ENCODE measurements at regions not wholly inside any gene's neighbourhood (a gene's known extent, or its start where the extent isn't known, plus 50 kb on each side); places are given as distances from the start of the nearest gene placed in this dataset.

DNA sequence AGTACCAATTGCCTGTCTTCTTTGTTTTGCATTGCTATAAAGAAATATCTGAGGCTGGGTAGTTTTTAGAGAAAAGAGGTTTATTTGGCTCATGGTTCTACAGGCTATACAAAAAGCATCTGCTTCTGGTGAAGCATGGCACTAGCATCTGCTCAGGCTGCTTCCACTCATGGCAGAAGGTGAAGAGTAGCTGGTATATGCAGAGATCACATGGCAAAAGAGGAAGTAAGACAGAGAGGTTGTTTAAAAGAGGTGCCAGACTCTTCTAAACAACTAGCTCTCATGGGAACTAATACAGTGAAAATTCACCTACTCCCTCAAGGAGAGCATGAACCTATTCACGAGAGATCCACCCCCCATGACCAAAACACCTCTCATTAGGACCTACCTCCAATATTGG is 56.7 kb upstream of the GUCA2B start:
- no peak for DNase-seq (ENCODE audit: low read depth, low spot score)
- no peaks in the 10 kb centered on the region for H3K4me1 ChIP-seq (ENCODE audit: insufficient read depth, insufficient read length)

DNA sequence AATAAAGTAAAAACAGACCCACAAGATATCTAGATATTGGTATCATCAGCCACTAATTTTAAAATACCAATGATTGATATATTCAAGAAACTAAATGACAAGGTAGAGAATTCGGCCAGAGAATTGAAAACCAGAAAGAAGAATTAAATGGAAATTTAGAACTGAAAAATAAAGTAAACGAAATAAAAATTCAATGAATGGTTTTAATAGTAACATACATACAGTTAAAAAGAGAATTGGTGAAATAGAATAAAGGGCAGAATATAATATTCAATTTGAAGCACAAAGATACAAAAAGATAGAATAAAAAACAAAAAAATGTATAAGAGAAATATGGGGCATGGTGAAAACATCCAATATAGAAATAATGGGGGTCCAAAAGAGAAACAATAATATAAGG is 64.0 kb upstream of the GUCA2B start:
- Histone ChIP-seq H3K9me3 (ENCODE audit: insufficient read depth, low read length) (peaks cover 29% of the 10 kb centered on the region), H3K4me1 (ENCODE audit: insufficient read depth, insufficient read length) (no peaks in the 10 kb centered on the region), H3K9ac (ENCODE audit: insufficient read length, low read depth) (no peak overlapping the region), H3K27me3 (ENCODE audit: insufficient read depth, insufficient read length) (no peaks in the 10 kb centered on the region), H3K4me3 (ENCODE audit: insufficient read length, low read depth) (no peak overlapping the region), H3K36me3 (ENCODE audit: insufficient read depth, insufficient read length, low read length) (no peaks in the 10 kb centered on the region)
- DNase-seq (ENCODE audit: low read depth, low spot score), result no peak
- TF ChIP-seq YY1 (IDR thresholded peaks at IDR 0.05; ENCODE audit: insufficient read depth, insufficient read length) (no peak), SUZ12 (IDR thresholded peaks at IDR 0.05; ENCODE audit: extremely low read depth, insufficient read depth, insufficient read length) (no peak), ZNF274 (IDR thresholded peaks at IDR 0.05; ENCODE audit: low read depth, low read length) (no peak)

More for the DNA sequence above, 56.7 kb upstream of the GUCA2B start:
- TF ChIP-seq SUZ12 (IDR thresholded peaks at IDR 0.05; ENCODE audit: extremely low read depth, insufficient read depth, insufficient read length) (no peak), YY1 (IDR thresholded peaks at IDR 0.05; ENCODE audit: insufficient read depth, insufficient read length) (no peak), ZNF274 (IDR thresholded peaks at IDR 0.05; ENCODE audit: low read depth, low read length) (no peak)
- no peaks in the 10 kb centered on the region for H3K36me3 ChIP-seq (ENCODE audit: insufficient read depth, insufficient read length, low read length)
- peaks cover 10% of the 10 kb centered on the region for H3K9me3 ChIP-seq (ENCODE audit: insufficient read depth, low read length)
- no peak overlapping the region for H3K4me3 ChIP-seq (ENCODE audit: insufficient read length, low read depth)
- H3K27me3 ChIP-seq (ENCODE audit: insufficient read depth, insufficient read length), result no peaks in the 10 kb centered on the region
- no peak overlapping the region for H3K9ac ChIP-seq (ENCODE audit: insufficient read length, low read depth)

DNA sequence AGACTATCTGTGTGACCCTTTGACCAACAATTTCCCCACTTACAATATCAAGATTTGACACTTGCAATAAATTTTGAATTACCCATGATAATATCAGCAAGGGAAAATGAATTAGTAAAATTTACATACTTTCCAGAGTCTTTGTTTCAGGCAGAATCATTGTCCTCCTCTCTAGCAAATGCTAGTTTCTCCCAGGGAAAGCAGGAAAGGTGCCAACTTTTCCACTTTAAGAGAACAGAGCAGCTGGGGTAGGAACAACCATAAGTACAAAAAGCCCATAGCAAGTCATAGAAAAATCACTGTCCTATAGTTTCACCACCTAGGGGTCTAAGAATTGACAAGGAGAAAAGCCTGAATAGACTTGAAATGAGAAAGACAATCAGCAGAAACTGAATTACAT is 67.1 kb upstream of the GUCA2B start:
- TF ChIP-seq YY1 (IDR thresholded peaks at IDR 0.05; ENCODE audit: insufficient read depth, insufficient read length) (no peak), SUZ12 (IDR thresholded peaks at IDR 0.05; ENCODE audit: extremely low read depth, insufficient read depth, insufficient read length) (no peak), ZNF274 (IDR thresholded peaks at IDR 0.05; ENCODE audit: low read depth, low read length) (no peak)
- peaks cover 19% of the 10 kb centered on the region for H3K9me3 ChIP-seq (ENCODE audit: insufficient read depth, low read length)
- DNase-seq (ENCODE audit: low read depth, low spot score), result no peak
- H3K9ac ChIP-seq (ENCODE audit: insufficient read length, low read depth), result no peak overlapping the region
- peaks cover 4% of the 10 kb centered on the region for H3K4me1 ChIP-seq (ENCODE audit: insufficient read depth, insufficient read length)
- H3K27me3 ChIP-seq (ENCODE audit: insufficient read depth, insufficient read length), result no peaks in the 10 kb centered on the region
- H3K36me3 ChIP-seq (ENCODE audit: insufficient read depth, insufficient read length, low read length), result no peaks in the 10 kb centered on the region
- no peak overlapping the region for H3K4me3 ChIP-seq (ENCODE audit: insufficient read length, low read depth)

DNA sequence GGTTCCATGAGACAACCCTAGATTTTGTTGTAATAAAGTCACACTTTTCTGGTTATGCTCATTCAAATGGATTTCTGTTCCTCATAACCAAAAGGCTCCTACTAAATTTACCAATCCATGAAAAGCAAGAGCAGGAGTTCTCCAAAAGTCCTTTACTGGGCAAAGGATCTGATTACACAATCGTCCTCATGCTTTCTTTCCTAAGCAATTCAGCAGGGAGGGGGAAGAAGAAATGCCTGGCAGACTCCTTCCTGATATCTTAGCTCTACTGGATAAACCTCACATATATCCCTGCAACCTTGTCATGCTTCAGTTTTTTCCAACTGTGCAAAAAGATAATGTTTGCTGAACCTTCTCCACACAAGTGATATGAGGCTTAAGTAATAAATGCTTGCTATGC is 67.6 kb upstream of the GUCA2B start:
- Histone ChIP-seq H3K9ac (ENCODE audit: insufficient read length, low read depth) (no peak overlapping the region), H3K4me1 (ENCODE audit: insufficient read depth, insufficient read length) (peaks cover 4% of the 10 kb centered on the region), H3K4me3 (ENCODE audit: insufficient read length, low read depth) (no peak overlapping the region), H3K27me3 (ENCODE audit: insufficient read depth, insufficient read length) (no peaks in the 10 kb centered on the region), H3K9me3 (ENCODE audit: insufficient read depth, low read length) (peaks cover 19% of the 10 kb centered on the region), H3K36me3 (ENCODE audit: insufficient read depth, insufficient read length, low read length) (no peaks in the 10 kb centered on the region)
- DNase-seq (ENCODE audit: low read depth, low spot score), result no peak
- TF ChIP-seq YY1 (IDR thresholded peaks at IDR 0.05; ENCODE audit: insufficient read depth, insufficient read length) (no peak), SUZ12 (IDR thresholded peaks at IDR 0.05; ENCODE audit: extremely low read depth, insufficient read depth, insufficient read length) (no peak), ZNF274 (IDR thresholded peaks at IDR 0.05; ENCODE audit: low read depth, low read length) (no peak)

DNA sequence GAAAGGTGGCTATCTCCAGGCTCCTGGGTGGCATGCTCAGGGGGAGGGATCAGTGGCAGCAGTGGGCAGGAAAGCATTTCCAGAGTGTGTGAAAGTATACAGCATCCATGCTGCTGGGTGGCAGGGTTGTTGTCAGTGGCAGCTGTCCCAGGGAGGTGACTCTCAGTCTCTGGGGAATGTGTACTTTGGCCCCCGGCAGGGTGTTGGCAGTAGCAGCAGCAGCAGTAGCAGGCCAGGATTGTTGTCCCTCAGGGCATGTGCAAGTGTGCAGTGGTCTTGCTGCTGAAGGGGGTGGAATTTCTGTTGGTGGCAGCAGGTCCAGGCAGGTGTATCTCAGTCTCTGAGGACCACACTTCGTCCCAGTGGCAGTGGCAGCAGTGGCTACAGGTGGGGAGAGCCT is 71.7 kb upstream of the GUCA2B start:
- no peaks in the 10 kb centered on the region for H3K27me3 ChIP-seq (ENCODE audit: insufficient read depth, insufficient read length)
- no peak for DNase-seq (ENCODE audit: low read depth, low spot score)
- H3K4me1 ChIP-seq (ENCODE audit: insufficient read depth, insufficient read length), result peaks cover 4% of the 10 kb centered on the region
- H3K9me3 ChIP-seq (ENCODE audit: insufficient read depth, low read length), result peaks cover 10% of the 10 kb centered on the region; the same call in 1 of the 2 replicates
- no peak overlapping the region for H3K9ac ChIP-seq (ENCODE audit: insufficient read length, low read depth)
- H3K4me3 ChIP-seq (ENCODE audit: insufficient read length, low read depth), result no peak overlapping the region
- no peaks in the 10 kb centered on the region for H3K36me3 ChIP-seq (ENCODE audit: insufficient read depth, insufficient read length, low read length)
- no peak for TF ChIP-seq ZNF274 (IDR thresholded peaks at IDR 0.05; ENCODE audit: low read depth, low read length)
- no peak for TF ChIP-seq SUZ12 (IDR thresholded peaks at IDR 0.05; ENCODE audit: extremely low read depth, insufficient read depth, insufficient read length)
- no peak for TF ChIP-seq YY1 (IDR thresholded peaks at IDR 0.05; ENCODE audit: insufficient read depth, insufficient read length)

DNA sequence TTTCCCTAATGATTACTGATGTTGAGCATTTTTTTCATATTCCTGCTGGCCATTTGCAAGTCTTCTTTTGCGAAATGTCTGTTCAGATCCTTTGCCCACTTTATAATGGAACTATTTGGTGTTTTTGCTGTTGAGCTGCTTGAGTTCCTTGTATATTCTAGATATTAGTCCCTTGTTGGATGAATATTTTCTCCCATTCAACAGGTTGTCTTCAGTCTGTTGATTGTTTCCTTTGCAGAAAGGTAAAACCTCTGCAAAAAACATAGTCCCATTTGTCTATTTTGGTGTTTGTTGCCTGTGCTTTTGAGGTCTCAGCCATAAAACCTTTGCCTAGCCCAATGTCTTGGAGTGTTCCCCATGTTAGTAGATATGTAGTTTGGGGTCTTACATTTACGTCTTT is 78.0 kb upstream of the GUCA2B start:
- DNase-seq (ENCODE audit: low read depth, low spot score), result no peak
- no peaks in the 10 kb centered on the region for H3K4me1 ChIP-seq (ENCODE audit: insufficient read depth, insufficient read length)
- TF ChIP-seq ZNF274 (IDR thresholded peaks at IDR 0.05; ENCODE audit: low read depth, low read length), result no peak
- TF ChIP-seq SUZ12 (IDR thresholded peaks at IDR 0.05; ENCODE audit: extremely low read depth, insufficient read depth, insufficient read length), result no peak
- no peak for TF ChIP-seq YY1 (IDR thresholded peaks at IDR 0.05; ENCODE audit: insufficient read depth, insufficient read length)

DNA sequence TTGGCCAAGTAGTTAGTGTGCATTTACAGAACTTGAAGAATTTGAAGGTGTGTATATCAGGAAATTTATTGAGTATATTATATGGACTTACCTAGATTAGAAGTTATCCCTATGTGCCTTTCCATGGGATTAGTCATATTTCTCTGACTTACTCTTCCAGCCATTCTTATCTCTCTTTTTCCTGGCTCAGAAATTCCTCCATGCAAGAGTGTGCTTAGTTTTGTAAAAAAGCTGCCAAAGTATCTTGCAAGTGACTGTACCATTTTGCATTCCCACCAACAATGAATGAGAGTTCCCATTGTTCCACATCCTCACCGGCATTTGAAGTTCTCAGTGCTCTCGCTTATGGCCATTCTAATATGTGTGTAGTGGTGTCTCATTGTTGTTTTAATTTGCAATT is 82.2 kb upstream of the GUCA2B start:
- Histone ChIP-seq H3K4me1 (ENCODE audit: insufficient read depth, insufficient read length) (no peaks in the 10 kb centered on the region), H3K9me3 (ENCODE audit: insufficient read depth, low read length) (no peaks in the 10 kb centered on the region), H3K4me3 (ENCODE audit: insufficient read length, low read depth) (no peak overlapping the region), H3K27me3 (ENCODE audit: insufficient read depth, insufficient read length) (no peaks in the 10 kb centered on the region), H3K36me3 (ENCODE audit: insufficient read depth, insufficient read length, low read length) (no peaks in the 10 kb centered on the region), H3K9ac (ENCODE audit: insufficient read length, low read depth) (no peak overlapping the region)
- TF ChIP-seq SUZ12 (IDR thresholded peaks at IDR 0.05; ENCODE audit: extremely low read depth, insufficient read depth, insufficient read length) (no peak), YY1 (IDR thresholded peaks at IDR 0.05; ENCODE audit: insufficient read depth, insufficient read length) (no peak), ZNF274 (IDR thresholded peaks at IDR 0.05; ENCODE audit: low read depth, low read length) (no peak)
- no peak for DNase-seq (ENCODE audit: low read depth, low spot score)

More for the DNA sequence above, 78.0 kb upstream of the GUCA2B start:
- no peak overlapping the region for H3K4me3 ChIP-seq (ENCODE audit: insufficient read length, low read depth)
- H3K9ac ChIP-seq (ENCODE audit: insufficient read length, low read depth), result no peak overlapping the region
- no peaks in the 10 kb centered on the region for H3K27me3 ChIP-seq (ENCODE audit: insufficient read depth, insufficient read length)
- H3K36me3 ChIP-seq (ENCODE audit: insufficient read depth, insufficient read length, low read length), result no peaks in the 10 kb centered on the region
- H3K9me3 ChIP-seq (ENCODE audit: insufficient read depth, low read length), result peaks cover 7% of the 10 kb centered on the region; the same call in 1 of the 2 replicates

Data from NT2/D1 (cell line).